NCI-H82 treated with DMSO at 0.1 percent for 48 hours (cell line): ENCODE measurements at regions not wholly inside any gene's neighbourhood (a gene's known extent, or its start where the extent isn't known, plus 50 kb on each side); places are given as distances from the start of the nearest gene placed in this dataset.

Source experiments
- DNase-seq: peaks from one replicate; lab custom pipeline; 2025; ENCODE audit not compliant: unreplicated experiment; lab: John Stamatoyannopoulos, UW

GRCh38 chr2:48098539-48098938 lies 192.2 kb upstream of the FBXO11 start:
- no peak for DNase-seq

DNA sequence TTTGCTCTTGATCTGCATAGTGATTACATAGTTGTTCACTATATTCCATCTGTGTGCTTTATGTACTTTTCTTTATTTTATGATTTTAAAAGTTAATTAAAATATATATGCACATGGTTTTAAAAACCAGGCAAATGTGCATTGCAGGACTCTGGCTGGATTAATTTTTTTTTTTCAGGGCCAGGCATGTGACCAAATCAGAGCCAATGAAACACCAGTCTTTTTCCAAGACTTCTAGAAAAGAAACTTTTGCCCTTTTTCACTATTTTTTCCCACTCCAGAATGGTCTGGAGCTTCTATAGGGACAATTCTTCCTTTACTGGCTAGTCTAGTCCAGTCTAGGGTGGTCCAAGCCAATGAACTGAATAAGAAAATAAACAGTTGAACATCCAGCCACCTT lies 198.1 kb upstream of the FBXO11 start:
- no peak for DNase-seq

- DNase-seq: no peak
Observed at GRCh38 chr2:48105848-48106247, 199.6 kb upstream of the FBXO11 start.

GRCh38 chr2:48107326-48107925 lies 201.1 kb upstream of the FBXO11 start:
- no peak for DNase-seq

GRCh38 chr2:48108455-48108854 lies 202.2 kb upstream of the FBXO11 start:
- no peak for DNase-seq

DNA sequence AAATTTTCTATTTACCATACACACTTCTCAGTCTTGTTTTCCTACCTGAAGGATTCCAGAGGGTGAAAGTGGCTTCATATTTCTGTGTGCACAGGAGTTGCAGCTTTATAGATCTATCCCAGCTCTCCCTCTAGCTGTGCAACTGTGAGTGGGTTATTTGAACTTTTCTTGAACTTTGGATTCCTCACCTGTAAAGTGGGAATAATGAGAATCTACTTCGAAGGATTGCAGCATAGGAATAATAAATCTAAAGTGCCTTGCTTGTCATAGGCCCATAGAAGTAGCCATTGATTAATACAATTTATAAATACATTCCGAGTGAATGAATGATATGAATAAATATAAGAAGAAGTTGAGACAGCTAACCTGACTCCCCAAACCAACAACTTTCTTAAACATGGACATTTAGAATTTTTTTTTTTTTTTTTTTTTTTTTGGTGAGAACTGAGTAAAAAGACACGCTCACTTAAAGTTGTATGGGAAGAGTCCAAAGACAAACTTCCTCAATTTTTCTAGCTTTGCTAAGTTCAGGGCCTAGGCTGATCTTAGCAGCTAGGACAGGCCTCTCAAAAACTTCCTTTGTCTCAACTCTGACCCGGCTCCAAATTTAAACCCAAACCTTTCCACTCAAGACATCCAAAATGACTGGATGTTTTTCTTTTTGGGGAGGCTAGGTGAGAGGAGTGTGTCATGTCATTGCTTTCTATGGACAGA lies 203.3 kb upstream of the FBXO11 start:
- DNase-seq: no peak

DNA sequence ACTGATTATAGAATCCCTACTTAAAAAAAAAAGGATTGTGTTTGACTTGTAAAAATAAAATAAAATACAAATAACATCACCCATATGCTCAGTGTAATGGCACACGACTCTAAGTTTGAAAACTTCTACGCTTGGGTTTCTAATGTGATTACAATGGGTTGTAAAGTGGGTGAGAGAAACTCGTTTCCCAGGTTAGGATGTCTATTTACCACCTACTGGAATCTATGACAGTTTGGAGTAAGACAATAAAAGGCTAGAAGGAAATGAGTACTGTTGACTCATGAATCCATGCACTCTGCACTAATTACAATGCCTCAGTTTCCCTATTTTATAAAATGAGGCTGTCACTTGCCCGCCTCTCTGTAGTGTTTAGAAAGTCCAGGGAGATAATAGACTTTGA lies 204.0 kb upstream of the FOXN2 start:
- no peak for DNase-seq

DNA sequence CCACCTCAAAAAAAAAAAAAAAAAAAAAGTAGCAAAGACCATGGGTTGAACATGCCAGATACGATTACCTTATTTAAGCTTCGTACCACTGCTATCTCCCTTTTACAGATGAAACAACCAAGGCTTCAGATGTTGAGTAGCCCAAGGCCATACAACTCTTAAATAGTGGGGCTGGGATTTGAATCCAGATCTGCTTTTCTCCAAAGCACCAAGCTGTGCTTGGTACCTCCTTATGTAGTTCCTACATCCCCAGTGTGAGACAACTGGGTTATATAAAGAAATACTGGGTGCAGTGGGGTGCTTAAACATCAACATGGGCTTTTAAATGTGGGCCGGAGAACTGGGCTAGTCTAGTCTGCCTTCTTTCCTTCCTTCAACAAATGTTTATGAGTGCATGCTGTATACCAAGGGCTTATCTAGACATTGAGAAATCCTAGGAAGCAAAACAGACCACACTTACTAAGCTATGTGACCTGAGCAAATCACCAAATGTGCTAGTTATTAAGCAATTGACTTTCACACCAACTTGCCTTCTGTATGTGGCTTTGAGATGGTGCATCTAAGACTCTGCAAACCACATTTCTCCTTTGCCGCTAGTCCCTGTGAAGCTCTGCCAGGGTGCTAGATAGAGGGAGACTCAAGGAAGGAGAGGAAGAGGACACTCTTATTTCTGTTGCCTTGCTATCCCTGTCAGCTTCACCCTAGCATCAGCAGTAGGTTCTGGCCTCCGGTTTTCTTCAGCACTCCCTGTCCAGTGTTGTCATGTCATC lies 201.4 kb upstream of the FOXN2 start:
- DNase-seq: no peak

- no peak for DNase-seq
Observed at GRCh38 chr2:48113767-48114166, 200.7 kb upstream of the FOXN2 start.

GRCh38 chr2:48114256-48114655 lies 200.2 kb upstream of the FOXN2 start:
- DNase-seq: no peak

GRCh38 chr2:48116497-48116896 lies 198.0 kb upstream of the FOXN2 start:
- DNase-seq: no peak

DNA sequence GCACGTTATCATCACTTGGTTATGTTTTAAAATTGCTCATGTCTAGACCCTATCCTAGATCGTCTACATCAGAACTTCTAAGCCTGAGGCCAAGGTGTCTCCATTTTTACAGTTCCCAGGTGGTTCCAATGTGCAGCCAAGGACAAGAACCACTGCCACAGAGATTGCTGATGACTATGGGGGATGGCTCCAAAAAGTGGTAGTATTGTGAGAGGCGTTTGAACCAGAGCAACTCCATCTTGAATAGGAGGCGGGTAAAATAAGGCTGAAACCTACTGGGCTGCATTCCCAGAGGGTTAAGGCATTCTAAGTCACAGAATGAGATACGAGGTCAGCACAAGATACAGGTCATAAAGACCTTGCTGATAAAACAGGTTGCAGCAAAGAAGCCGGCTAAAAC lies 195.6 kb upstream of the FOXN2 start:
- no peak for DNase-seq

DNA sequence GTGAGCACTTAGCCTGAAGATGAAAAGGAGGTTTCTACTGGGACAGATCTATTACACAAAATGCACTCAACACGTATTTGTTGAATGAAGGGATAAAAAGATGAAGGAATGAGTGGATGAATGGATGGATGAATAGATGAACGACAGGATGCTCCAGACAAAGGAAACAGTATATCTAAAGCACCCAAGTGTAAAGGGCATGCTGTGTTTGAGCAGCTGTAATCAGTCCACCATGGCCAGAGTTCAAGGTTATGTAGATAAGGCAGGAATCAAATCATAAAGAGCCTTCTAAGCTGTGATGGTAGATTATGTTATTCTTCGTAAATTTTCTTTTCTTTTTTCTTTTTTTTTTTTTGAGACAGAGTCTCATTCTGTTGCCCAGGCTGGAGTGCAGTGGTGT lies 194.4 kb upstream of the FOXN2 start:
- DNase-seq: no peak

- no peak for DNase-seq
Observed at GRCh38 chr2:48120759-48121242, 193.7 kb upstream of the FOXN2 start.

- no peak for DNase-seq
Observed at GRCh38 chr2:48122166-48122565, 192.3 kb upstream of the FOXN2 start.

DNA sequence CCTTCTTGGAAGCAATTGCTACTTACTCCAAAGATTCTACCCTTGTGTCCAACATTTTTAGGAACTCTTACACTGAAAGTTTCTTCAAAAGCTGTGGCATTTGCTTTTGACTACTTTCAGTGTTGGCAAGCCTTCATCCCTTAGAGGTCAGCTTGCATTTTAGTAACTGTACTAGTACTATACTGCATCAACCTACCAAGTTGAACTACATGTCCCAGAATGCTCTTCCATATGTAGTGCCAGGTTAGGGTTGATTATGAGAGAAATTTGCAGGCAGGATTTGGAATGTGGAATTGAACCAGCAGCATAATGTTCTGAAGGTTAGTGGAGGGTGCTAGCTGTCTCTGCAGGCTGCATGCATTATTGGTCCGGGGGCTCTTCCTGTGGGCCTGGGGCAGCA lies 189.9 kb upstream of the FOXN2 start:
- DNase-seq: no peak

DNA sequence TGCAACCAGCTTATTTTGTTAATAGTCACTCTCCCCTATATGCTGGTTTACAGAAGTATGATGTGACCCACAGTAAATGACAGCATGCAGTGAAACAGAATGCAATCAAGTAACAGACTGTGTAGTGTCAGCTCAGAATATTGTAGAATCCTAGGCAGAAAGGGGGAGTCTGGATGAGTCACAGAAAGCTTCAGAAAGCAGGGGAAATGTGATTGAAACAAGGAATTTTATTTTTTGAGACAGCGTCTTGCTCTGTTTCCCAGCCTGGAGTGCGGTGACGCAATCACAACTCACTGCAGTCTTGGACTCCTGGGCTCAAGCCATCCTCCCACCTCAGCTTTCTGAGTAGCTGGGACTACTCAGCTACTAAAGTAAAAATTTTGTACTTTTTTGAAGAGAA lies 188.3 kb upstream of the FOXN2 start:
- DNase-seq: no peak

DNA sequence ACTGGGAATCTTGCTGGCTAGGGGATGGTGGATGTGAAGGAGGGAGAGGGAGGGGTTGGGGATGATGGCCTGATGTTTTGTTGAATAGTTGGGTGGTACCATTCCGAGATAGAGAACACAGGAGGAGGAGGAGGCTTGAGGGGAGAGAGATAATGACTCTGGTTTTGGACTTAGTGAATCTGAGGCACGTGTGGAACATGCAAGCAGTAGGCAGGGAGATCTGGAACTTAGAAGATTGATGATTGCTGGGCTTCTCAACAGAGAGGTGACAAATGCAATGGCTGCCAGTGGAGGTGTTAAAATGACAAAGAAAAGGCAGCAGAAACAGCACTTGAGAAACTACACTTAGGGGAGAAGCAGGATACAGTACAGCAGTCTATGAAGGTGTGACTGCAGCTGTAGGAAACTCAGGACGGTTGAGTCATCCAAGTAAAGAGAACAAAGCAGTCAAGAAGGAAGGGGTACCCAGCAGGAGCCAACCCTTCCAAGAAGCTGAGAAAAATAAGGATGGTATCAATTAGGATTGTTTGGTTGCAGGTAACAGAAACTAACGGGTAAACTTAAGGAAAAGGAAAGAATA lies 186.8 kb upstream of the FOXN2 start:
- no peak for DNase-seq

DNA sequence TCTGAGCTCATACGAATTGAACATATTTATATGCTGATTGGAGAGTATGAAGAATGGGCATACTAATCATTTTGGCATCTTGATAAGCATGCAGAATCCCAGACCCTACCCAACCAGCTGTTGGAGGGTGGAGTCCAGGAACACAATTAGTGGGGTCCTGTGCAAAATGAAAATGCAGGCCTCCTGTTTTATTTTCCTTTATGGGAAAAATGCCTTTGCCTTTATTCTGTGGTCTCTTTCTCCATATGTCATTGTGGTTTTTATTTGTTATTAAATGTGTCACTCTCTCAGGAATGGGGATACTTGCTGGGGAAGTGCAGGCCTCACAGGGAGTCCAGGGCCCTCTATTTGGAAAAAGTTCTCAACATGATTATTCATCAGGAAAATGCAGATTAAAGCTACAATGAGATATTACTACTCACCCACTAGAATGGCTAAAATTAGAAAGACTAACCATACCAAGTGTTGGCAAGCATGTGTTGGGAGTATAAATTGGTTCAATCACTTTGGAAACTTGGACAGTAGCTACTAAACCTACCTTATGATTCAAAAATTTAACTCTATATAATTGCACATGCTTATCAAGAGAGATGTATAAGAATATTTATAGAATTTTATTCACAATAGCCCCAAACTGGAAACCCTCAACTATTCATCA lies 185.1 kb upstream of the FOXN2 start:
- no peak for DNase-seq

- DNase-seq: no peak
Observed at GRCh38 chr2:48131539-48132270, 182.8 kb upstream of the FOXN2 start.

DNA sequence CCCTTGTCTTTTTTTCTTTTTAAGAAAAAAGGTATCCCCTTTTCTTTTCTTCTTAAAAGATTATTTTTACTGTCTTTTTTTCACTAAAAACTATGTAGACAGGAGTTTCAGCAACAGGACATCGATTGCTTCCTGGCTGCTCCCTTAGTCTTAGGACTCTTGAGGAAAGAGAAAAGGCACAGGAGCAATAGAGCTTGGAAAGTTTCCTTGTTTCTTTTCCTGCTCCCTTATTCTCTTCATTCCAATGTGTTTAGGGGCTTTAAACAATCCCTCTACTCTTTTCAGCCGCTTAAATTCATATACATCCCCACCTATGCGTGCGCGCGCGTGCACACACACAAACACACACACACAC lies 182.2 kb upstream of the FOXN2 start:
- DNase-seq: no peak
